GM23338 (cell line): ENCODE measurements at regions not wholly inside any gene's neighbourhood (a gene's known extent, or its start where the extent isn't known, plus 50 kb on each side); places are given as distances from the start of the nearest gene placed in this dataset.

Source experiments
- ATAC-seq: fragments of 200-7000 bp; cut with Tn5 transposase; 3 replicates; pipeline ENCODE4 v1.9.1; 2020
- DNase-seq: peaks from one replicate; pipeline ENCODE4 v3.0.0-alpha.2; 2015; ENCODE audit warnings: low spot score
- H2AFZ ChIP-seq: fragments of 200-600 bp; sonication (generic); 2 replicates; pipeline ENCODE4 v1.8.0; 2016; ENCODE audit warnings: antibody characterized with exemption, mild to moderate bottlenecking, moderate library complexity
- H3F3A ChIP-seq: fragments of 200-600 bp; sonication (generic); replicated peaks from 2 replicates; pipeline ENCODE4 v1.8.0; 2017; ENCODE audit warnings: antibody characterized with exemption, mixed run types, low read depth
- H3K27ac ChIP-seq: fragments of 200-600 bp; sonication (generic); 2 replicates; pipeline ENCODE4 v1.6.1; 2016; ENCODE audit warnings: low read depth
- H3K27me3 ChIP-seq: fragments of 200-600 bp; sonication (generic); 2 replicates; pipeline ENCODE4 v1.8.0; 2016; ENCODE audit warnings: mild to moderate bottlenecking, mixed run types, moderate library complexity; ENCODE audit not compliant: insufficient read depth
- H3K36me3 ChIP-seq: fragments of 200-600 bp; sonication (generic); 2 replicates; pipeline ENCODE4 v1.8.0; 2016; ENCODE audit warnings: mild to moderate bottlenecking; ENCODE audit not compliant: insufficient read depth
- H3K4me1 ChIP-seq: fragments of 200-600 bp; sonication (generic); 2 replicates; pipeline ENCODE4 v1.8.0; 2016; ENCODE audit warnings: mild to moderate bottlenecking, moderate library complexity; ENCODE audit not compliant: insufficient read depth
- H3K4me2 ChIP-seq: fragments of 200-600 bp; sonication (generic); 2 replicates; pipeline ENCODE4 v1.7.1; 2017; ENCODE audit warnings: mixed run types
- H3K4me3 ChIP-seq: fragments of 200-600 bp; sonication (generic); 2 replicates; pipeline ENCODE4 v1.6.1; 2016; ENCODE audit warnings: mixed run types
- H3K79me2 ChIP-seq: fragments of 200-600 bp; sonication (generic); replicated peaks from 2 replicates; pipeline ENCODE4 v1.8.0; 2017; ENCODE audit warnings: mild to moderate bottlenecking; ENCODE audit not compliant: insufficient read depth
- H3K9me2 ChIP-seq: fragments of 200-600 bp; sonication (generic); 2 replicates; pipeline ENCODE4 v1.8.0; 2017; ENCODE audit not compliant: insufficient read depth
- H4K20me1 ChIP-seq: fragments of 200-600 bp; sonication (generic); replicated peaks from 2 replicates; pipeline ENCODE4 v1.8.0; 2017; ENCODE audit warnings: mild to moderate bottlenecking; ENCODE audit not compliant: insufficient read depth
- H3K27ac Mint-ChIP-seq: 2 replicates; pipeline ENCODE4 v1.8.0; 2020; ENCODE audit warnings: inconsistent platforms, mild to moderate bottlenecking, moderate library complexity, mixed read lengths
- H3K27me3 Mint-ChIP-seq: 3 replicates; pipeline ENCODE4 v1.8.0; 2022; ENCODE audit warnings: low read depth, mild to moderate bottlenecking, moderate library complexity, mixed read lengths, inconsistent platforms; ENCODE audit not compliant: insufficient read depth, poor library complexity
- H3K36me3 Mint-ChIP-seq: 3 replicates; pipeline ENCODE4 v1.8.0; 2021; ENCODE audit warnings: low read depth, mild to moderate bottlenecking, inconsistent platforms, moderate library complexity, mixed read lengths
- H3K4me1 Mint-ChIP-seq: 3 replicates; pipeline ENCODE4 v1.8.0; 2020; ENCODE audit warnings: mild to moderate bottlenecking, inconsistent platforms, mixed read lengths
- H3K4me3 Mint-ChIP-seq: 3 replicates; pipeline ENCODE4 v1.8.0; 2021; ENCODE audit warnings: moderate library complexity, mild to moderate bottlenecking, inconsistent platforms, mixed read lengths
- H3K9me3 Mint-ChIP-seq: 3 replicates; pipeline ENCODE4 v1.8.0; 2020; ENCODE audit warnings: moderate library complexity, mild to moderate bottlenecking, inconsistent platforms, mixed read lengths
- CREB1 ChIP-seq: fragments of 250-450 bp; sonication (Bioruptor Pico); IDR thresholded peaks from 2 replicates; pipeline ENCODE4 v1.5.0; 2020; ENCODE audit warnings: low read depth, mild to moderate bottlenecking, moderate library complexity
- EZH2 ChIP-seq: fragments of 200-600 bp; sonication (generic); IDR thresholded peaks from one replicate; pipeline ENCODE4 v1.8.0; 2017; ENCODE audit warnings: antibody characterized with exemption, mild to moderate bottlenecking, low read depth; ENCODE audit not compliant: unreplicated experiment
- EZH2phosphoT487 ChIP-seq: fragments of 200-600 bp; sonication (generic); IDR thresholded peaks from one replicate; pipeline ENCODE4 v1.8.1; 2018; ENCODE audit warnings: antibody characterized with exemption; ENCODE audit not compliant: unreplicated experiment
- JUNB ChIP-seq: IDR thresholded peaks from one replicate; pipeline ENCODE4 v1.6.1; 2016; ENCODE audit warnings: antibody characterized with exemption; ENCODE audit not compliant: unreplicated experiment
- NANOG ChIP-seq: IDR thresholded peaks from 2 replicates; pipeline ENCODE4 v1.6.1; 2016; ENCODE audit warnings: antibody characterized with exemption, borderline replicate concordance
- POLR2AphosphoS5 ChIP-seq: IDR thresholded peaks from 2 replicates; pipeline ENCODE4 v1.6.1; 2016; ENCODE audit warnings: antibody characterized with exemption, low read depth
- STAT1 ChIP-seq: IDR thresholded peaks from one replicate; pipeline ENCODE4 v1.6.1; 2016; ENCODE audit warnings: antibody characterized with exemption; ENCODE audit not compliant: unreplicated experiment
- ZNF114 ChIP-seq: fragments of 250-450 bp; sonication (Bioruptor Pico); IDR thresholded peaks from 2 replicates; pipeline ENCODE4 v1.5.0; 2020; ENCODE audit warnings: mild to moderate bottlenecking, moderate library complexity
- ZNF331 ChIP-seq: fragments of 250-450 bp; sonication (Bioruptor Pico); IDR thresholded peaks from 2 replicates; pipeline ENCODE4 v1.5.0; 2020; ENCODE audit warnings: low read depth, mild to moderate bottlenecking, moderate library complexity
- TF ChIP-seq, protein P1 (sequence below): fragments of 250-450 bp; sonication (Bioruptor Pico); IDR thresholded peaks from 2 replicates; pipeline ENCODE4 v1.5.0; 2020; ENCODE audit warnings: mild to moderate bottlenecking, moderate library complexity
- TF ChIP-seq, protein P2 (sequence below), 2 experiments: fragments of 200-600 bp in 1 of 2; sonication (generic) in 1 of 2; conservative IDR thresholded peaks; 2 replicates each; pipeline versions ENCODE4 v1.5.1 to v1.6.1; 2016 to 2017; ENCODE audit warnings: antibody characterized with exemption in 2 of 2, low read depth in 2 of 2, mild to moderate bottlenecking in 2 of 2, moderate library complexity in 1 of 2
- TF ChIP-seq, protein P3 (sequence below): IDR thresholded peaks from one replicate; pipeline ENCODE4 v1.6.1; 2018; ENCODE audit warnings: antibody characterized with exemption; ENCODE audit not compliant: unreplicated experiment

DNA sequence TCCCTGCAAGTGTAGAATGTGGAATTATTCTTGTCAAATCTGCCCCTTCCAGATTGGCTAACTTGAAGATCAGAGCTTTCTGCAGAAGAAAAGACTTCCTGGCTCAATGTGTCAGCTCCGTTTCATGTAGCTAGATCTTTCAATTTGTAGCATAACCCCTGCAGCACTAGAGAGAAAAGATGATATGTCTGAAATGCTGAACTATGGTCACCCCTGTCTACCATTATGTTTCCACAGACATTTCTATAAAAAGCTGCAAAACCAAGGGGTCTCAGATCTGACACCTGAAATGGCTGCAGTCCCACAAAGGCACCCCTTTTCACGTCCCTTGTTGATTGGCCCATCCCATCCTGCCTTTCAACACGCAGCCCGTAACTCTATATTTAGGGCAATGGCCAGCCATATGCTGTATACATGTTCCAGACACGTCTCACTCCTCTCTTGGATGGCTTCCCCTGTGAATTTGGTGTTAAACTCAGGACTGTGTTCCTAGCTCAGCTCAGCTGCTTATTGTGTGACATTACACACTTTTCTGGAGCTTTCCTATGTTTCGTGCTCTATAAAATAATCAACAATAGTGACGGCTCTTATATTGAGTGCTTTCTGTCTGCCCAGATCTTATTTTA, 648.6 kb upstream of the CELF2 start (continued):
- TF ChIP-seq, protein P1, sequence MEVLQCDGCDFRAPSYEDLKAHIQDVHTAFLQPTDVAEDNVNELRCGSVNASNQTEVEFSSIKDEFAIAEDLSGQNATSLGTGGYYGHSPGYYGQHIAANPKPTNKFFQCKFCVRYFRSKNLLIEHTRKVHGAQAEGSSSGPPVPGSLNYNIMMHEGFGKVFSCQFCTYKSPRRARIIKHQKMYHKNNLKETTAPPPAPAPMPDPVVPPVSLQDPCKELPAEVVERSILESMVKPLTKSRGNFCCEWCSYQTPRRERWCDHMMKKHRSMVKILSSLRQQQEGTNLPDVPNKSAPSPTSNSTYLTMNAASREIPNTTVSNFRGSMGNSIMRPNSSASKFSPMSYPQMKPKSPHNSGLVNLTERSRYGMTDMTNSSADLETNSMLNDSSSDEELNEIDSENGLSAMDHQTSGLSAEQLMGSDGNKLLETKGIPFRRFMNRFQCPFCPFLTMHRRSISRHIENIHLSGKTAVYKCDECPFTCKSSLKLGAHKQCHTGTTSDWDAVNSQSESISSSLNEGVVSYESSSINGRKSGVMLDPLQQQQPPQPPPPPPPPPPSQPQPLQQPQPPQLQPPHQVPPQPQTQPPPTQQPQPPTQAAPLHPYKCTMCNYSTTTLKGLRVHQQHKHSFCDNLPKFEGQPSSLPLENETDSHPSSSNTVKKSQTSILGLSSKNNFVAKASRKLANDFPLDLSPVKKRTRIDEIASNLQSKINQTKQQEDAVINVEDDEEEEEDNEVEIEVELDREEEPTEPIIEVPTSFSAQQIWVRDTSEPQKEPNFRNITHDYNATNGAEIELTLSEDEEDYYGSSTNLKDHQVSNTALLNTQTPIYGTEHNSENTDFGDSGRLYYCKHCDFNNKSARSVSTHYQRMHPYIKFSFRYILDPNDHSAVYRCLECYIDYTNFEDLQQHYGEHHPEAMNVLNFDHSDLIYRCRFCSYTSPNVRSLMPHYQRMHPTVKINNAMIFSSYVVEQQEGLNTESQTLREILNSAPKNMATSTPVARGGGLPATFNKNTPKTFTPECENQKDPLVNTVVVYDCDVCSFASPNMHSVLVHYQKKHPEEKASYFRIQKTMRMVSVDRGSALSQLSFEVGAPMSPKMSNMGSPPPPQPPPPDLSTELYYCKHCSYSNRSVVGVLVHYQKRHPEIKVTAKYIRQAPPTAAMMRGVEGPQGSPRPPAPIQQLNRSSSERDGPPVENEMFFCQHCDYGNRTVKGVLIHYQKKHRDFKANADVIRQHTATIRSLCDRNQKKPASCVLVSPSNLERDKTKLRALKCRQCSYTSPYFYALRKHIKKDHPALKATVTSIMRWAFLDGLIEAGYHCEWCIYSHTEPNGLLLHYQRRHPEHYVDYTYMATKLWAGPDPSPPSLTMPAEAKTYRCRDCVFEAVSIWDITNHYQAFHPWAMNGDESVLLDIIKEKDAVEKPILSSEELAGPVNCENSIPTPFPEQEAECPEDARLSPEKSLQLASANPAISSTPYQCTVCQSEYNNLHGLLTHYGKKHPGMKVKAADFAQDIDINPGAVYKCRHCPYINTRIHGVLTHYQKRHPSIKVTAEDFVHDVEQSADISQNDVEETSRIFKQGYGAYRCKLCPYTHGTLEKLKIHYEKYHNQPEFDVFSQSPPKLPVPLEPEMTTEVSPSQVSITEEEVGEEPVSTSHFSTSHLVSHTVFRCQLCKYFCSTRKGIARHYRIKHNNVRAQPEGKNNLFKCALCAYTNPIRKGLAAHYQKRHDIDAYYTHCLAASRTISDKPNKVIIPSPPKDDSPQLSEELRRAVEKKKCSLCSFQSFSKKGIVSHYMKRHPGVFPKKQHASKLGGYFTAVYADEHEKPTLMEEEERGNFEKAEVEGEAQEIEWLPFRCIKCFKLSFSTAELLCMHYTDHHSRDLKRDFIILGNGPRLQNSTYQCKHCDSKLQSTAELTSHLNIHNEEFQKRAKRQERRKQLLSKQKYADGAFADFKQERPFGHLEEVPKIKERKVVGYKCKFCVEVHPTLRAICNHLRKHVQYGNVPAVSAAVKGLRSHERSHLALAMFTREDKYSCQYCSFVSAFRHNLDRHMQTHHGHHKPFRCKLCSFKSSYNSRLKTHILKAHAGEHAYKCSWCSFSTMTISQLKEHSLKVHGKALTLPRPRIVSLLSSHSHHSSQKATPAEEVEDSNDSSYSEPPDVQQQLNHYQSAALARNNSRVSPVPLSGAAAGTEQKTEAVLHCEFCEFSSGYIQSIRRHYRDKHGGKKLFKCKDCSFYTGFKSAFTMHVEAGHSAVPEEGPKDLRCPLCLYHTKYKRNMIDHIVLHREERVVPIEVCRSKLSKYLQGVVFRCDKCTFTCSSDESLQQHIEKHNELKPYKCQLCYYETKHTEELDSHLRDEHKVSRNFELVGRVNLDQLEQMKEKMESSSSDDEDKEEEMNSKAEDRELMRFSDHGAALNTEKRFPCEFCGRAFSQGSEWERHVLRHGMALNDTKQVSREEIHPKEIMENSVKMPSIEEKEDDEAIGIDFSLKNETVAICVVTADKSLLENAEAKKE (CRISPR knock-in tag): no peak
- TF ChIP-seq POLR2AphosphoS5 (no peak), STAT1 (no peak), NANOG (no peak), CREB1 (CRISPR knock-in tag) (no peak), EZH2 (no peak), ZNF114 (no peak)
- TF ChIP-seq, protein P2, sequence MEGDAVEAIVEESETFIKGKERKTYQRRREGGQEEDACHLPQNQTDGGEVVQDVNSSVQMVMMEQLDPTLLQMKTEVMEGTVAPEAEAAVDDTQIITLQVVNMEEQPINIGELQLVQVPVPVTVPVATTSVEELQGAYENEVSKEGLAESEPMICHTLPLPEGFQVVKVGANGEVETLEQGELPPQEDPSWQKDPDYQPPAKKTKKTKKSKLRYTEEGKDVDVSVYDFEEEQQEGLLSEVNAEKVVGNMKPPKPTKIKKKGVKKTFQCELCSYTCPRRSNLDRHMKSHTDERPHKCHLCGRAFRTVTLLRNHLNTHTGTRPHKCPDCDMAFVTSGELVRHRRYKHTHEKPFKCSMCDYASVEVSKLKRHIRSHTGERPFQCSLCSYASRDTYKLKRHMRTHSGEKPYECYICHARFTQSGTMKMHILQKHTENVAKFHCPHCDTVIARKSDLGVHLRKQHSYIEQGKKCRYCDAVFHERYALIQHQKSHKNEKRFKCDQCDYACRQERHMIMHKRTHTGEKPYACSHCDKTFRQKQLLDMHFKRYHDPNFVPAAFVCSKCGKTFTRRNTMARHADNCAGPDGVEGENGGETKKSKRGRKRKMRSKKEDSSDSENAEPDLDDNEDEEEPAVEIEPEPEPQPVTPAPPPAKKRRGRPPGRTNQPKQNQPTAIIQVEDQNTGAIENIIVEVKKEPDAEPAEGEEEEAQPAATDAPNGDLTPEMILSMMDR (conservative IDR thresholded peaks at IDR 0.05; ENCODE audit: low read depth in 2 of 2): no peak

DNA sequence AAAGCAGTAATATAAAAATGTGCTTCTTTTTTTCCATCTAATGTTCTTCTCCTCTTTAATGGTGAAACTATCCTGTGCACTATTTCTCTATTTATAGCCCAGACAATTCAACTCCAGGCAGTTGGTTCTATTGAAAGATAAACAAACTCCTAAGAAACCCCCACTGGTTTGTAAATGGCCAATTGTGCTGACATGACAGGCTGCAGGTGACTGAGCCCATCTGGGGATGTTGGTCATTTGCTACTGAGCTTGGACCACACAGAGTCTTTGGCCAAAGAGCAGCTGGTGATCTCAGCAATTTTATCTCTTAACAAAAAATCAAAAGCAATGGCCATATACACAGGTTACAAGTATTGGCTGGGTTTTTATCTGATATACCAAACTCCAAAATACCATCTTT, 631.8 kb upstream of the CELF2 start:
- Mint-ChIP-seq H3K4me1 (peaks cover 6% of the 10 kb centered on the region), H3K4me3 (no peak overlapping the region), H3K9me3 (no peaks in the 10 kb centered on the region; the same call in 1 of the 3 replicates), H3K36me3 (no peaks in the 10 kb centered on the region), H3K27me3 (no peaks in the 10 kb centered on the region), H3K27ac (no peak overlapping the region)
- H4K20me1 ChIP-seq: no peaks in the 10 kb centered on the region
- H3K27ac ChIP-seq: no peak overlapping the region
- H3K9me2 ChIP-seq: peaks cover 13% of the 10 kb centered on the region; the same call in 1 of the 2 replicates
- DNase-seq (no peak), ATAC-seq (no peak)
- H3K36me3 ChIP-seq: no peaks in the 10 kb centered on the region
- no peak overlapping the region for H2AFZ ChIP-seq
- no peaks in the 10 kb centered on the region for H3K27me3 ChIP-seq
- no peaks in the 10 kb centered on the region for H3K79me2 ChIP-seq
- H3K4me2 ChIP-seq: no peak overlapping the region
- no peaks in the 10 kb centered on the region for H3F3A ChIP-seq
- no peak overlapping the region for H3K4me3 ChIP-seq
- peaks cover 5% of the 10 kb centered on the region; the same call in 1 of the 2 replicates for H3K4me1 ChIP-seq
- TF ChIP-seq, protein P3, sequence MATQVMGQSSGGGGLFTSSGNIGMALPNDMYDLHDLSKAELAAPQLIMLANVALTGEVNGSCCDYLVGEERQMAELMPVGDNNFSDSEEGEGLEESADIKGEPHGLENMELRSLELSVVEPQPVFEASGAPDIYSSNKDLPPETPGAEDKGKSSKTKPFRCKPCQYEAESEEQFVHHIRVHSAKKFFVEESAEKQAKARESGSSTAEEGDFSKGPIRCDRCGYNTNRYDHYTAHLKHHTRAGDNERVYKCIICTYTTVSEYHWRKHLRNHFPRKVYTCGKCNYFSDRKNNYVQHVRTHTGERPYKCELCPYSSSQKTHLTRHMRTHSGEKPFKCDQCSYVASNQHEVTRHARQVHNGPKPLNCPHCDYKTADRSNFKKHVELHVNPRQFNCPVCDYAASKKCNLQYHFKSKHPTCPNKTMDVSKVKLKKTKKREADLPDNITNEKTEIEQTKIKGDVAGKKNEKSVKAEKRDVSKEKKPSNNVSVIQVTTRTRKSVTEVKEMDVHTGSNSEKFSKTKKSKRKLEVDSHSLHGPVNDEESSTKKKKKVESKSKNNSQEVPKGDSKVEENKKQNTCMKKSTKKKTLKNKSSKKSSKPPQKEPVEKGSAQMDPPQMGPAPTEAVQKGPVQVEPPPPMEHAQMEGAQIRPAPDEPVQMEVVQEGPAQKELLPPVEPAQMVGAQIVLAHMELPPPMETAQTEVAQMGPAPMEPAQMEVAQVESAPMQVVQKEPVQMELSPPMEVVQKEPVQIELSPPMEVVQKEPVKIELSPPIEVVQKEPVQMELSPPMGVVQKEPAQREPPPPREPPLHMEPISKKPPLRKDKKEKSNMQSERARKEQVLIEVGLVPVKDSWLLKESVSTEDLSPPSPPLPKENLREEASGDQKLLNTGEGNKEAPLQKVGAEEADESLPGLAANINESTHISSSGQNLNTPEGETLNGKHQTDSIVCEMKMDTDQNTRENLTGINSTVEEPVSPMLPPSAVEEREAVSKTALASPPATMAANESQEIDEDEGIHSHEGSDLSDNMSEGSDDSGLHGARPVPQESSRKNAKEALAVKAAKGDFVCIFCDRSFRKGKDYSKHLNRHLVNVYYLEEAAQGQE: no peak
- no peak for TF ChIP-seq NANOG
- no peak for TF ChIP-seq POLR2AphosphoS5
- TF ChIP-seq CREB1 (CRISPR knock-in tag): no peak
- no peak for TF ChIP-seq STAT1
- TF ChIP-seq JUNB: no peak
- no peak for TF ChIP-seq ZNF331 (CRISPR knock-in tag)
- no peak for TF ChIP-seq EZH2phosphoT487
